Stimulated activated naive B cell treated with anti-CD40 and anti-IgM and Interleukin-4, amounts not matched to agents 10 μg/mL and 1 μg/mL and 100 μg/mL, for 72 hours (primary cell): ENCODE measurements at regions not wholly inside any gene's neighbourhood (a gene's known extent, or its start where the extent isn't known, plus 50 kb on each side); places are given as distances from the start of the nearest gene placed in this dataset.

Experiments
- ATAC-seq, 2 donors: fragments of 150-1000 bp; cut with Tn5 transposase; replicated peaks; 2 replicates each; pipeline ENCODE4 v1.10.0; 2021; ENCODE audit warnings: moderate library complexity in 1 of 2
- DNase-seq: peaks from one replicate; pipeline ENCODE4 v3.0.0; 2021
- H3K27ac Mint-ChIP-seq: one replicate; pipeline ENCODE4 v1.8.0; 2022; ENCODE audit warnings: mild to moderate bottlenecking, mixed read lengths
- H3K27me3 Mint-ChIP-seq, 2 donors: one replicate each; pipeline ENCODE4 v1.8.0; 2022; ENCODE audit warnings: mixed read lengths in 2 of 2
- H3K36me3 Mint-ChIP-seq, 2 donors: one replicate each; pipeline ENCODE4 v1.8.0; 2022; ENCODE audit warnings: mixed read lengths in 2 of 2, mild to moderate bottlenecking in 1 of 2
- H3K4me1 Mint-ChIP-seq, 2 donors: one replicate each; pipeline ENCODE4 v1.8.0; 2022; ENCODE audit warnings: mixed read lengths in 2 of 2, mild to moderate bottlenecking in 1 of 2
- H3K4me3 Mint-ChIP-seq, 2 donors: one replicate each; pipeline ENCODE4 v1.8.0; 2022; ENCODE audit warnings: mild to moderate bottlenecking in 2 of 2, mixed read lengths in 2 of 2, moderate library complexity in 1 of 2
- H3K9me3 Mint-ChIP-seq, 2 donors: one replicate each; pipeline ENCODE4 v1.8.0; 2022; ENCODE audit warnings: mixed read lengths in 2 of 2, mild to moderate bottlenecking in 1 of 2

DNA sequence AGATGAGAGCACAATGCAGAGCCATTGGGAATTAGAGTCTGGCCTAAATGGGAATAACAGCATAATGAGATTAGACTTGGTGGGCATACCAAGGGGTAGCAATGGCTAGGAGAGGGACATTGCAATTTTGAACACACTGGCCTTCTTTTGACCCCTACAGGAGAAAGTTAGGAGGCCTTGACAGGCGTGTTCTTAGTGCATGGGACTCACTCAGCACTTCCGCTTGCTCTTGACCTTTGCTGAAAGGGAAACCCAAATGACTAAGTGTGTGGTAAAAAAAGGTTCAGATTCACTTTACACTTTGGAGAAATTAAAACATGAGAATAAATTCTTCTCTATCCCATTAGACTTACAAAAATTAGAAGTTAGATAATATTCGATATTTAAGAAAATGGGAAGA is 317.4 kb downstream of the DIPK2A start:
- DNase-seq (no peak), ATAC-seq (no peak)
- no peaks in the 10 kb centered on the region for H3K27me3 Mint-ChIP-seq
- no peak overlapping the region for H3K27ac Mint-ChIP-seq
- no peak overlapping the region for H3K4me3 Mint-ChIP-seq
- H3K36me3 Mint-ChIP-seq = no peaks in the 10 kb centered on the region
- H3K9me3 Mint-ChIP-seq = peaks cover 3 to 7% of the 10 kb centered on the region in 2 donors
- peaks cover 0 to 2% of the 10 kb centered on the region in 2 donors for H3K4me1 Mint-ChIP-seq

- H3K4me3 Mint-ChIP-seq = no peak overlapping the region
- no peak for DNase-seq
- peaks cover 4 to 15% of the 10 kb centered on the region in 2 donors for H3K4me1 Mint-ChIP-seq
- H3K27ac Mint-ChIP-seq = no peak overlapping the region
- H3K27me3 Mint-ChIP-seq = no peaks in the 10 kb centered on the region
- ATAC-seq = peak; percentile 21 to 39
- H3K9me3 Mint-ChIP-seq = peaks cover 3% of the 10 kb centered on the region in 2 donors
- no peaks in the 10 kb centered on the region for H3K36me3 Mint-ChIP-seq
These were observed 323.3 kb downstream of the DIPK2A start for GRCh38 chr3:144294659-144295538.

DNA sequence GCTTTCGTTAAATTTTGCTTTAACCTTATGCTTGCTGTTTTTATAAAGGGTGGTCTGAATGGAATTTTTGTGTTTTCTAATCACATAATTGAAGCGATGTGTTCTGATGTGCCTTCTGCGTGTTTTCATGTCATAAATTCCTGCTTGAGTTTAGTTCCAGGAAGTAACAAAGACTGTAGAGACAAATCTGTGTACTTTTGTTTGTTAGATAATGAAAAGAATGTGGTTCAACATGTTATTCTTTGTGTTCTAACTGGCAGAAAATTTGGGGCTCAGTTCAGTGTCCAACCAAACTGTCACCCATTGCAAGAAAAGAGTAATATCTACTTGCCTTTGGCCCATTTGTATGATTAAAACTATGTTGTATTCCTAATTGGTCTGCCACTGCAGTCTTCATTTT is 324.0 kb downstream of the DIPK2A start:
- H3K27ac Mint-ChIP-seq = no peak overlapping the region
- peaks cover 4 to 15% of the 10 kb centered on the region in 2 donors for H3K4me1 Mint-ChIP-seq

DNA sequence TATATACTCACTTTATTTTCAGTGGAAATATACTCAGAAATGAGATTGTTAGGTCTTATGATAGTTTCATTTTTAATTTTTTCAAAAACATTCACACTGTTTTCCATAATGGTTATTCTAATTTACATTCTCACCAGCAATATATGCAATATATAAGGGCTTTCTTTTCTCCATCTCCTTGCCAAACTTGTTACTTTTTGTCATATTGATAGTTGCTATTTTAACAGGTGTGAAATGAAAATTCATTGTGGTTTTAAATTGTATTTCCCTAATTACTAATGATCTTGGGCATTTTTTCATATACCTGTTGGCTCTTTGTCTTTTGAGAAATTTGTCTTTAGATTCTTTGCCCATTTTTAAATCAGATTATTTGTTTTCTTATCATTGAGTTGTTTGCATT is 325.2 kb downstream of the DIPK2A start:
- no peaks in the 10 kb centered on the region for H3K36me3 Mint-ChIP-seq
- H3K27me3 Mint-ChIP-seq = peaks cover 7% of the 10 kb centered on the region in 2 donors
- H3K4me3 Mint-ChIP-seq = no peak overlapping the region
- DNase-seq = no peak
- H3K9me3 Mint-ChIP-seq = peaks cover 4 to 10% of the 10 kb centered on the region in 2 donors
- H3K27ac Mint-ChIP-seq = no peak overlapping the region
- H3K4me1 Mint-ChIP-seq = peaks cover 4 to 15% of the 10 kb centered on the region in 2 donors
- ATAC-seq = no peak

More for the DNA sequence above, 324.0 kb downstream of the DIPK2A start:
- DNase-seq = no peak
- no peak for ATAC-seq
- Mint-ChIP-seq H3K9me3 (peaks cover 2 to 7% of the 10 kb centered on the region in 2 donors), H3K4me3 (no peak overlapping the region), H3K27me3 (no peaks in the 10 kb centered on the region), H3K36me3 (no peaks in the 10 kb centered on the region)

- H3K9me3 Mint-ChIP-seq = peaks cover 20 to 31% of the 10 kb centered on the region in 2 donors
- ATAC-seq = no peak
- no peak overlapping the region for H3K27ac Mint-ChIP-seq
- peaks cover 11 to 28% of the 10 kb centered on the region in 2 donors for H3K27me3 Mint-ChIP-seq
- peaks cover 0 to 2% of the 10 kb centered on the region in 2 donors for H3K36me3 Mint-ChIP-seq
- H3K4me1 Mint-ChIP-seq = peaks cover 2 to 13% of the 10 kb centered on the region in 2 donors
- no peak overlapping the region for H3K4me3 Mint-ChIP-seq
- DNase-seq = no peak
These were observed 330.2 kb downstream of the DIPK2A start for GRCh38 chr3:144301863-144302262.

DNA sequence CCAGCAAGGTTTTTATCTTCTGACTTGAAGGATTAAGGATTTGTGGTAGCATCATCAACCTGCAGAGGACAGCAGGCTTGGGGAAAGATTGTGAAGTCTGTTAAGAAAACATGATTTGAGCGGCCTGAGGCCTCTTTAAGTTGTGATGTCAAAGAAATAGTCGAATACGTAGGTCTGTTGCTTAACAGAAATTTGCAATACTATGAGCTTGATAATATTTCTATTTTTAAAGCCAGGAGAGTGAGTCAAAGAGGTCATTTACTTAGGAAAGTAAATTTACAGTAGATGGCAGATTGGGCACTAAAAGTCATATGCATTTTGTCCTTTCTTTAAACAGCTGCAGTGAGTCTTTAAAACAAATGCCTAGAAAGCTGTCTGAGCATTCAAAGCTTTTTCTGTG is 336.3 kb downstream of the DIPK2A start:
- no peaks in the 10 kb centered on the region for H3K4me1 Mint-ChIP-seq
- no peak overlapping the region for H3K4me3 Mint-ChIP-seq
- H3K27ac Mint-ChIP-seq = no peak overlapping the region
- DNase-seq = no peak
- peaks cover 9 to 10% of the 10 kb centered on the region in 2 donors for H3K9me3 Mint-ChIP-seq
- no peaks in the 10 kb centered on the region for H3K36me3 Mint-ChIP-seq
- ATAC-seq = no peak
- peaks cover 14 to 17% of the 10 kb centered on the region in 2 donors for H3K27me3 Mint-ChIP-seq

GRCh38 chr3:144308396-144308795 is 336.8 kb downstream of the DIPK2A start:
- peaks cover 6 to 7% of the 10 kb centered on the region in 2 donors for H3K9me3 Mint-ChIP-seq
- no peak overlapping the region for H3K4me3 Mint-ChIP-seq
- H3K27me3 Mint-ChIP-seq = peaks cover 13 to 14% of the 10 kb centered on the region in 2 donors
- H3K27ac Mint-ChIP-seq = no peak overlapping the region
- DNase-seq (no peak), ATAC-seq (no peak)
- no peaks in the 10 kb centered on the region for H3K36me3 Mint-ChIP-seq
- H3K4me1 Mint-ChIP-seq = no peaks in the 10 kb centered on the region

GRCh38 chr3:144312702-144313101 is 341.1 kb downstream of the DIPK2A start:
- H3K4me3 Mint-ChIP-seq = no peak overlapping the region

GRCh38 chr3:144314946-144315345 is 343.3 kb downstream of the DIPK2A start:
- Mint-ChIP-seq H3K9me3 (no peaks in the 10 kb centered on the region), H3K36me3 (no peaks in the 10 kb centered on the region), H3K27ac (no peak overlapping the region), H3K4me3 (no peak overlapping the region), H3K4me1 (no peaks in the 10 kb centered on the region), H3K27me3 (peaks cover 7 to 9% of the 10 kb centered on the region in 2 donors)
- ATAC-seq (no peak), DNase-seq (no peak)

More at GRCh38 chr3:144312702-144313101, 341.1 kb downstream of the DIPK2A start:
- Mint-ChIP-seq H3K27ac (no peak overlapping the region), H3K4me1 (no peaks in the 10 kb centered on the region), H3K9me3 (no peaks in the 10 kb centered on the region), H3K27me3 (peaks cover 7 to 14% of the 10 kb centered on the region in 2 donors), H3K36me3 (no peaks in the 10 kb centered on the region)
- DNase-seq = no peak
- ATAC-seq = no peak

GRCh38 chr3:144317961-144318360 is 346.3 kb downstream of the DIPK2A start:
- Mint-ChIP-seq H3K27me3 (no peaks in the 10 kb centered on the region), H3K36me3 (no peaks in the 10 kb centered on the region), H3K4me3 (no peak overlapping the region), H3K27ac (no peak overlapping the region), H3K4me1 (no peaks in the 10 kb centered on the region), H3K9me3 (no peaks in the 10 kb centered on the region)
- DNase-seq (no peak), ATAC-seq (no peak)

DNA sequence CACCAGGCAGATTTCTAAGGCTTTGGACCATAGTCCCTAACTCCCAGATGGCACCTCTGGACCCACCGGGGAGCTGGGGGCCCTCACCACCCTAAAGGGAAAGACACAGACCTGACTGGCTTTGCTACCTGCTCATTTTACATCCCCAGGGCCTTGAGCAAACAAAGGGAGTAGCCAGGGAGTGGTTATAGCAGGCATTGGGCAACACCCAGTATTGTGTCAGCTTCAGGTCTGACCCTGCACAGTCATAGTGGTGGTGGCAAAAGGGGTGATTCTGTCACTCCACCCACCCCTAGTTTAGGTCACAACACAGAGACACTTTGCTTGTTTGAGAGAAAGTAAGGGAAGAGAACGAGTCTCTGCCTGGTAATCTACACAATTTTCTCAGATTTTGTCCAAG is 352.5 kb downstream of the DIPK2A start:
- peaks cover 1 to 7% of the 10 kb centered on the region in 2 donors for H3K9me3 Mint-ChIP-seq
- no peak overlapping the region for H3K4me3 Mint-ChIP-seq
- no peak overlapping the region for H3K27ac Mint-ChIP-seq
- peaks cover 0 to 12% of the 10 kb centered on the region in 2 donors for H3K27me3 Mint-ChIP-seq
- H3K4me1 Mint-ChIP-seq = no peaks in the 10 kb centered on the region
- no peaks in the 10 kb centered on the region for H3K36me3 Mint-ChIP-seq
- ATAC-seq (no peak), DNase-seq (no peak)

GRCh38 chr3:144332868-144333267 is 361.2 kb downstream of the DIPK2A start:
- peaks cover 0 to 3% of the 10 kb centered on the region in 2 donors for H3K9me3 Mint-ChIP-seq
- H3K4me1 Mint-ChIP-seq = peaks cover 4 to 9% of the 10 kb centered on the region in 2 donors
- H3K27me3 Mint-ChIP-seq = peaks cover 0 to 17% of the 10 kb centered on the region in 2 donors
- ATAC-seq = peak; percentile 14 to 31
- H3K4me3 Mint-ChIP-seq = no peak overlapping the region
- no peak for DNase-seq
- no peaks in the 10 kb centered on the region for H3K36me3 Mint-ChIP-seq
- H3K27ac Mint-ChIP-seq = no peak overlapping the region

DNA sequence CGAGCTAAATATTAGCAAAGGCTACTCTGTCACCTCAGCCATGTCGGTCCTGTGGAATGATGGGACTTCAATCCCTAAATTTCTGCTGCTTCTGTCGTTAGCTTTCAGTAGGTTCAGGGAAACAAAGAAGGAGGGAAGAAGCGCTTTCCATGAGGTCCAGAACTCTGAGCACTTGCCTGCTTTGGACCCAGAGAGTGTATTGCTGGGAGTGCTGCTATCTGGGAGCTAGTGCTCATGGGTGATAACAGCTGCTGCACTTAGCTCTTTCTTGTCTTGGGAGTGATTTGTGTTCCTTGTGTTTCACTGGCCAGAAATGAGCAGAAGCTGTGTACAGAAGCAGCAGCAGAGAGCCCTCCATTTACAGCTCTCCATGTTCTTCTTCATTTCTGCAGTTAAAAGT is 369.8 kb downstream of the DIPK2A start:
- Mint-ChIP-seq H3K9me3 (no peaks in the 10 kb centered on the region), H3K27ac (no peak overlapping the region), H3K4me1 (no peaks in the 10 kb centered on the region), H3K4me3 (no peak overlapping the region), H3K27me3 (peaks cover 4% of the 10 kb centered on the region in 2 donors), H3K36me3 (no peaks in the 10 kb centered on the region)
- DNase-seq (no peak), ATAC-seq (no peak)

GRCh38 chr3:144343343-144343742 is 371.7 kb downstream of the DIPK2A start:
- H3K4me1 Mint-ChIP-seq = no peaks in the 10 kb centered on the region
- H3K9me3 Mint-ChIP-seq = no peaks in the 10 kb centered on the region

DNA sequence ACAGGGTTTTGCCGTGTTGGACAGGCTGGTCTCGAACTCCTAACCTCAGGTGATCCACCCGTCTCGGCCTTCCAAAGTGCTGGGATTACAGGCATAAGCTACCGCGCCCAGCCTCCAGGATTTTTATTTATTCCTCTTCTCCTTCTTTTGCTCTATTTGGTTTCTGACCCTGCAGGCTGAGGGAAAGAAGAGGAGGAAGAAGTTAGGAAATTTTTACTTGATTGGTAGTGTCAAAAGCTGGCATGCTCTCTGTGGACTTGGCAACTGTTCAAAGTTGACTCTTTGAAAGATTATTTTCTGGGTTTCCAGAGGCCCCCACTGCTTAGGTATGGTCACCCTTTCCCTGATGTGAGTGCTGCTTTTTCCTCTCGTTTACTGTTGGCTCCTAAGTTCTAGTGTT is 372.2 kb downstream of the DIPK2A start:
- Mint-ChIP-seq H3K27ac (no peak overlapping the region), H3K36me3 (no peaks in the 10 kb centered on the region), H3K27me3 (peaks cover 8 to 12% of the 10 kb centered on the region in 2 donors), H3K9me3 (no peaks in the 10 kb centered on the region), H3K4me3 (no peak overlapping the region), H3K4me1 (no peaks in the 10 kb centered on the region)
- no peak for ATAC-seq
- DNase-seq = no peak

More at GRCh38 chr3:144343343-144343742, 371.7 kb downstream of the DIPK2A start:
- Mint-ChIP-seq H3K36me3 (no peaks in the 10 kb centered on the region), H3K27ac (no peak overlapping the region), H3K4me3 (no peak overlapping the region), H3K27me3 (peaks cover 8 to 12% of the 10 kb centered on the region in 2 donors)
- no peak for DNase-seq
- no peak for ATAC-seq
